ENCODE measurements at regions not wholly inside any gene's neighbourhood (a gene's known extent, or its start where the extent isn't known, plus 50 kb on each side); places are given as distances from the start of the nearest gene placed in this dataset.

- H3K4me1 Mint-ChIP-seq (ENCODE audit: low read depth): no peaks in the 10 kb centered on the region
- DNase-seq: no peak
These were observed 187.7 kb upstream of the ID2 start for GRCh38 chr2:8494151-8494550.

GRCh38 chr2:8494589-8494988 lies 187.3 kb upstream of the ID2 start:
- Mint-ChIP-seq H3K27me3 (ENCODE audit: insufficient read depth) (peaks cover 11% of the 10 kb centered on the region), H3K36me3 (ENCODE audit: low read depth) (no peaks in the 10 kb centered on the region), H3K27ac (no peak overlapping the region), H3K4me1 (ENCODE audit: low read depth) (no peaks in the 10 kb centered on the region), H3K4me3 (no peak overlapping the region), H3K9me3 (no peaks in the 10 kb centered on the region)
- no peak for DNase-seq
- TF ChIP-seq CTCF (IDR thresholded peaks at IDR 0.05): no peak

More at GRCh38 chr2:8494151-8494550, 187.7 kb upstream of the ID2 start:
- Mint-ChIP-seq H3K27ac (no peak overlapping the region), H3K36me3 (ENCODE audit: low read depth) (no peaks in the 10 kb centered on the region), H3K4me3 (no peak overlapping the region), H3K27me3 (ENCODE audit: insufficient read depth) (peaks cover 11% of the 10 kb centered on the region), H3K9me3 (no peaks in the 10 kb centered on the region)
- TF ChIP-seq CTCF (IDR thresholded peaks at IDR 0.05): no peak

GRCh38 chr2:8495189-8495989 lies 186.5 kb upstream of the ID2 start:
- Mint-ChIP-seq H3K4me1 (ENCODE audit: low read depth) (no peaks in the 10 kb centered on the region), H3K27me3 (ENCODE audit: insufficient read depth) (peaks cover 15% of the 10 kb centered on the region), H3K9me3 (no peaks in the 10 kb centered on the region), H3K36me3 (ENCODE audit: low read depth) (no peaks in the 10 kb centered on the region), H3K27ac (no peak overlapping the region), H3K4me3 (no peak overlapping the region)
- DNase-seq: no peak
- TF ChIP-seq CTCF (IDR thresholded peaks at IDR 0.05): no peak

GRCh38 chr2:8496079-8496478 lies 185.8 kb upstream of the ID2 start:
- no peak for DNase-seq
- Mint-ChIP-seq H3K27me3 (ENCODE audit: insufficient read depth) (peaks cover 15% of the 10 kb centered on the region), H3K9me3 (no peaks in the 10 kb centered on the region), H3K27ac (no peak overlapping the region), H3K4me3 (no peak overlapping the region), H3K36me3 (ENCODE audit: low read depth) (no peaks in the 10 kb centered on the region), H3K4me1 (ENCODE audit: low read depth) (no peaks in the 10 kb centered on the region)
- no peak for TF ChIP-seq CTCF (IDR thresholded peaks at IDR 0.05)

- no peak for TF ChIP-seq CTCF (IDR thresholded peaks at IDR 0.05)
- no peaks in the 10 kb centered on the region for H3K9me3 Mint-ChIP-seq
- H3K4me3 Mint-ChIP-seq: no peak overlapping the region
- no peaks in the 10 kb centered on the region for H3K4me1 Mint-ChIP-seq (ENCODE audit: low read depth)
- no peak overlapping the region for H3K27ac Mint-ChIP-seq
- H3K27me3 Mint-ChIP-seq (ENCODE audit: insufficient read depth): peaks cover 13% of the 10 kb centered on the region
- no peaks in the 10 kb centered on the region for H3K36me3 Mint-ChIP-seq (ENCODE audit: low read depth)
- DNase-seq: no peak
These were observed 185.2 kb upstream of the ID2 start for GRCh38 chr2:8496617-8497016.

Data from HFFc6 (cell line).